ENCODE measurements at regions not wholly inside any gene's neighbourhood (a gene's known extent, or its start where the extent isn't known, plus 50 kb on each side); places are given as distances from the start of the nearest gene placed in this dataset.

- no peak for TF ChIP-seq CTCF (IDR thresholded peaks at IDR 0.05; ENCODE audit: control insufficient read depth, extremely low read depth, insufficient read depth)
- no peak for DNase-seq (ENCODE audit: low read depth)
- H3K4me3 ChIP-seq (ENCODE audit: low read depth, low read length), result no peak overlapping the region
Measured at GRCh38 chr12:89939522-89940215, 231.0 kb upstream of the ATP2B1 start.

- no peak for TF ChIP-seq CTCF (IDR thresholded peaks at IDR 0.05; ENCODE audit: control insufficient read depth, extremely low read depth, insufficient read depth)
- H3K4me3 ChIP-seq (ENCODE audit: low read depth, low read length), result no peak overlapping the region
- peak; percentile 35 for DNase-seq (ENCODE audit: low read depth)
Measured at GRCh38 chr12:89936631-89937030, 228.0 kb upstream of the ATP2B1 start.

- no peak for TF ChIP-seq CTCF (IDR thresholded peaks at IDR 0.05; ENCODE audit: control insufficient read depth, extremely low read depth, insufficient read depth)
- no peak for DNase-seq (ENCODE audit: low read depth)
- no peak overlapping the region for H3K4me3 ChIP-seq (ENCODE audit: low read depth, low read length)
Measured at GRCh38 chr12:89935850-89936249, 227.2 kb upstream of the ATP2B1 start.

- no peak for DNase-seq (ENCODE audit: low read depth)
- TF ChIP-seq CTCF (IDR thresholded peaks at IDR 0.05; ENCODE audit: control insufficient read depth, extremely low read depth, insufficient read depth), result no peak
- H3K4me3 ChIP-seq (ENCODE audit: low read depth, low read length), result no peak overlapping the region
Measured at GRCh38 chr12:89933911-89934310, 225.3 kb upstream of the ATP2B1 start.

GRCh38 chr12:89932954-89933353 lies 224.3 kb upstream of the ATP2B1 start:
- no peak for TF ChIP-seq CTCF (IDR thresholded peaks at IDR 0.05; ENCODE audit: control insufficient read depth, extremely low read depth, insufficient read depth)
- no peak overlapping the region for H3K4me3 ChIP-seq (ENCODE audit: low read depth, low read length)
- no peak for DNase-seq (ENCODE audit: low read depth)

GRCh38 chr12:89928467-89928866 lies 219.8 kb upstream of the ATP2B1 start:
- no peak for DNase-seq (ENCODE audit: low read depth)
- no peak overlapping the region for H3K4me3 ChIP-seq (ENCODE audit: low read depth, low read length)
- TF ChIP-seq CTCF (IDR thresholded peaks at IDR 0.05; ENCODE audit: control insufficient read depth, extremely low read depth, insufficient read depth), result no peak

- TF ChIP-seq CTCF (IDR thresholded peaks at IDR 0.05; ENCODE audit: control insufficient read depth, extremely low read depth, insufficient read depth), result no peak
- H3K4me3 ChIP-seq (ENCODE audit: low read depth, low read length), result no peak overlapping the region
- no peak for DNase-seq (ENCODE audit: low read depth)
Measured at GRCh38 chr12:89927226-89927698, 218.6 kb upstream of the ATP2B1 start.

All from LNCaP clone FGC (cell line).